Endothelial cell of hepatic sinusoid (primary cell): ENCODE measurements at regions not wholly inside any gene's neighbourhood (a gene's known extent, or its start where the extent isn't known, plus 50 kb on each side); places are given as distances from the start of the nearest gene placed in this dataset.
"Not testable (repeated sequence)": the region's sequence is repeated elsewhere in the genome, so short reads cannot be mapped to it uniquely, and the experiment has no call there.

Source experiments
- in situ Hi-C: cut with HindIII; loops from 2 replicates; pipeline ENCODE4 v1.10.0; 2017; ENCODE audit warnings: low sequenced_read_pairs

DNA sequence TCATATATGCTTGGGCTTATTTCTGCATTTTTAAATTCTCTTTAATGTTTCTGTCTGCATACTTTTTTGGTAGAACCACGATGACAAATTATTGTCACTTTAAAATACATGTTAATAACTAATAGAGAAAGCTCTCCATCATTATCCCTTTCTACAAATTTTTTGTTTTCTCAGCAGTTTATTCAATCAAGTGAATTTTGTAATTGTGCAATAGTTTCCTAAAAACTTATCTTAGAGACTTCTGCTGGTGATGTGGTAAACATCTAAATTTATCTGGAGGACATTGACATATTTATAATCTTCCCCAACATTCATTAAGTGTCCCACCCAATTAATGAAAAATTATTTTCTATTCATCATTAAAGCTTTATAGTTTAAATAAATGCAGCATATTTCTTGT lies 215.3 kb downstream of the MEX3B start:
- in situ Hi-C loops: no loop called here

DNA sequence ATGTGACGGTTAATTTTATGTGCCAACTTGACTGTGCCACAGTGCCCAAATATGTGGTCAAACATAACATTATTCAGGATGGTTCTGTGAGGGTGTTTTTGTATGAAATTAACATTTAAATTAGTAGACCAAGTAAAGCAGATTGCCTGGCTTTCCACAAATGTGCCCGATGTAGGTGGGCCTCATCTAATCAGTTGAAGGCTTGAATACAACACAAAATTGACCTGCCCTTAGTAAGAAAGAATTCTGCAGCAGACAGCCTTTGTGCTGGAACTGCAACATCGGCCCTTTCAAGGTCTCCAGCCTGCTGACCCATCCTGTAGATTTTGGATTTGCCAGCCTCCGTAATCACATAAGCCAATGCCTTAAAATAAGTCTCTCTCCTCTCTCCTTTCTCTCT lies 215.9 kb downstream of the MEX3B start:
- in situ Hi-C loops: no loop called here

DNA sequence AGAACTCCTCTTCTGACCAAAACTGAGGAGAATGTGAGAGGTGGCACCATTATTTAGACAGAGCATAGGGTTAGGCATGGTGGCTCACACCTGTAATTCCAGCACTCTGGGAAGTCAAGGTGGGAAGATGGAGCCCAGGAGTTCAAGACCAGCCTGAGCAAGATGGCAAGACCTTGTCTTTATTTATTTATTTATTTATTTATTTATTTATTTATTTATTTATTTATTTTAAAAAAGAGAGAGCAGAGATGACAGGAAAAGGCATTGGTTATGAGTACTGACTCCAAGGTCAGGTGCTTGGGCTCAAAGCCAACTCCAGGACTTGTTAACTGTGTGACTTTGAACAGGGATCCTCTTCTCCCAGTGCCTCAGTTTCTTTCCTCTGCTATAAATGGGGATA lies 217.7 kb downstream of the MEX3B start:
- in situ Hi-C loops: no loop called here

DNA sequence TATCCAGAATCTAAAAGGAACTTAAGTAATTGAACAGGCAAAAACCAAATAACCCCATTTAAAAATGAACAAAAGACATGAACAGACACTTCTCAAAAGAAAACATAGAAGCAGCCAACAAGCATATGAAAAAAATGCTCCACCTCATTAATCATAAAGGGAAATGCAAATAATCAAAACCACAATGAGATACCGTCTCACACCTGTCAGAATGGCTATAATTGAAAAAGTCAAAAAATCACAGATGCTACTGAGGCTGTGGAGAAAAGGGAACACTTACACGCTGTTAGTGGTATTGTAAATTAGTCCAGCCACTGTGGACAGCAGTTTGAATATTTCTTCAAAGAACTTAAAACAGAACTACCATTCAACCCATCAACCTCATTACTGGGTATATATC lies 220.7 kb downstream of the MEX3B start:
- in situ Hi-C loops: no loop called here

DNA sequence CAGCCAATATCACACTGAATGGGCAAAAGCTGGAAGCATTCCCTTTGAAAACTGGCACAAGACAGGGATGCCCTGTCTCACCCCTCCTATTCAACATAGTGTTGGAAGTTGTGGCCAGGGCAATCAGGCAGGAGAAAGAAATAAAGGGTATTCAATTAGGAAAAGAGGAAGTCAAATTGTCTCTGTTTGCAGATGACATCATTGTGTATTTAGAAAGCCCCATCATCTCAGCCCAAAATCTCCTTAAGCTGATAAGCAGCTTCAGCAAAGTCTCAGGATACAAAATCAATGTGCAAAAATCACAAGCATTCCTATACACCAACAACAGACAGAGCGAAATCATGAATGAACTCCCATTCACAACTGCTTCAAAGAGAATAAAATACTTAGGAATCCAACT lies 223.2 kb downstream of the MEX3B start:
- in situ Hi-C loops: not testable (repeated sequence)

DNA sequence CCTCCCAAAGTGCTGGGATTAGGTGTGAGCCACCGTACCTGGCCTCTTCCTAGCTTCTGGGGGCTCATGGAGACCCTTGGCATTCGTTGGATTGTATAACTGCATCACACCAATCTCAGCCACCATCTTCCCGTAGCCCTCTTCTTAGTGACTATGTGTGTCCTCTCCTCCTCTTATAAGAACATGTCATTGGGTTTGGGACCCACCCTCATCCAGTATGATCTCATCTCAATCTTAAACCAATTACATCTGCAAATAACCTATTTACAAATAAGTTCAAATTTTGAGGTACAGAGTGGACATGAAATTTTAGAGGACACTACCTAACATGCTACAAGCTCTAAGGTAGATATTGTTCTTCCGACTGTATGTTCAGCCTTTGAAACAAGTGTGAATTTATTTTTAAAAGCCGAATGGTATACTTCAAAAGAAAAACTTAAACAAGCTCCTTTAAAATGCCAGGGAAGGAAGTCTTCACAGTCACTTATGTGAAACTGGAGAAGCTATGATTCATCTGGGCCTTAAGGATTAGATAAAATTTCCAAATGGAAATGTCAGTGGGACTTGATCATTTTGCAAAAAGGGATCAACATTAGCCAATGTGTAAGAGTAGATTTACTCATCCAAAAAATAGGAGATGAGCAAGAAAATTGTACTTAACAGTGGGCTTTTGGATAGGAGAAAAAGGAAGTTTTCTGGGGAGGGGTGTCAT lies 225.7 kb downstream of the MEX3B start:
- in situ Hi-C loops: no loop called here

DNA sequence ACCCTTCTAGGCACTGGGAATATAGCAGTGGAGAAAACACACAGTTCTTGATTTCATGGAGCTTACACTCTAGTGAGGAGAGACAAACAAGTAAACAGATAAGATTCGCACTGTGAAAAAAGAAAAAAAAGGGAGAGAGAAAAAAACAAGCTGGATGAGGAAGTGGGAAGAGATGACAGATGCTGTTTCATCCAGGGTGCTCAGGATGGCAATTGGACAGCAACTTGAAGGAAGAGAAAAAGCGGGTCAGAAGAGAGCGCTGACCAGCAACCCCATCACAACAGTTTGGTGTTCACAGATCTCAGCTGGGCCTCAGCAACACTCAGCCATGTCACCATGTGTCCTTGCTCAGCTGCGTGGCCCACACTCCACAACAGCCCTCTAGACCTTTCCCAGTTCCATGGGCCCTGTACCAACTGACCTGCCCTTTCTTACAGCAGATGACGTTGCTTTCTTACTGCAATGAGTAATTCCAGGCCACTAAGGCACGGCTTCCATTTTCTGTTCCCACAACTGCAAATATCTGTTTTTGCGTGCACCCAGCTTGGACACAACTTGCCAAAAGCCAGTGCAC lies 230.8 kb downstream of the MEX3B start:
- in situ Hi-C loops: no loop called here

DNA sequence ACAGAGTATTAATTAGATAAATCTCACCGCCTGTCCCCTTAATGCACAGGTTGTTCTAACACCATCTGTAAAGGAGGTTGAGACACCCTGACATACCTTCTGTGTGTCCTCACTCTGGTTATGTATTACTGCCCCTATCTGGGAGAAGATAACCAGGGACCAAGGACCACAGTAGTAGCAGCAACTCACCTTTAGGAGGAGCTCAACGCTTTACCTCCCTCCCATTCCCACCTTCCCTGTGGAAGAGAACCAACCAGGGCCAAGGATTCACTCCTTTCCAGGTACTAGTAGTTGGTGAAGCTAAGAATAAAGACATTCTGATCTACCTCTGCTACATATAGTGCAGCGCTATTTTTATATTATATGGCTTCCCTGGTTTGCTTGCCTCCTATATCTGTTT lies 232.6 kb downstream of the MEX3B start:
- in situ Hi-C loops: no loop called here

DNA sequence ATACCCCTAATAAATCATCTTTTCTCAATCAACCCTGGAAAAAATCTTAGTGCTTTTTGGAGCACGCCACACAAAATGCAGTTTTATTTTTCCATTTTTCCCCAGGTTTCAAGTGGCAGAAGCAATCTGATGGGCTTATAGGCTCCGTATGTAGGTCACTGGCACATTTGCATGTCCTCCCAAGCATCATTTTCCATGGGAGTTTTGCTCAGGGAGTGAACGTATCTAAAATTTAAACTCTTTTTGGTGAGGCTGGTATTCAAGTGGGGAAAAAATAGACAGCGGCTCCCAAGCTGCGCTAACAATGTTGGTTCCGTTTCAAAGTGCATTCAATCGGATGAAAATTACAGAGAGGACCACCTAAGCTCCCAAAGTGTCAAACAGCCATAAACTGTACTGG lies 233.4 kb downstream of the MEX3B start:
- in situ Hi-C loops: no loop called here

DNA sequence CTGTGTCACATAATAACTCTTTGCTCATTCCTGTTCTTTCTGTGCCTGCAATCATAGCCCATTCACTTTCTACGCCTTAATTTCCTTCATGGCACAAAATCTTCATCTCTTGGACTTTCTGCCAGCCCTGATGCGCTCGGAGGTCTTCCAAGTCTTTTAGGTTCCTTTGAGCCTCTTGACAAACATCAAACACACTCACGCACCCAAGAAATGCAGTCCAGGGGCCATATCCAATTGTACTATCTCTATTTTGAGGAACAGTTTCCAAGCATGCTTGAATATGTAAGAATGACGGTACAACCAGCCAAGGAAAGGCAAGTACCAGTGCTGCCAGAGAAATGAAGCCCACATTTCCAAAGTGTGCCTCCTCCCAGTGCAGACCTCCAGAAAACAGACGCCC lies 234.1 kb downstream of the MEX3B start:
- in situ Hi-C loops: no loop called here

DNA sequence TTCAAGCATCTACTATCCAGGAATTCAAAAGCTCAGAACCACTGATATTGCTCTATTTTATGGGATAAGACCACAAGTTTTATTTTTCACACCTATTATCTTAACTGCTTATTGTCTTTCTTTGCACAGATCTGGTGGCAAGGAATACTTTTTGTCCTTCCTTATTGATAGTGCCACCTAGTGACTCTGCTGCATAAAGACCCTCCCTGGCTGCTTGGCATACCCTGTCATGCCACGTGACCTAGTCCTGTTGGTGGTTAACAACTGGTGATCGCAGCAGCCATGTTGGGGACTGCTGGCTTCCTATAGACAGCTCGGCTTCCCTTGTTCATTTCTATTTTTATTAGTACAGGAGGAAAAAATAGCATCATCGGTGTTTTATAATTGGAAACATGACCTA lies 236.3 kb downstream of the MEX3B start:
- in situ Hi-C loops: no loop called here

DNA sequence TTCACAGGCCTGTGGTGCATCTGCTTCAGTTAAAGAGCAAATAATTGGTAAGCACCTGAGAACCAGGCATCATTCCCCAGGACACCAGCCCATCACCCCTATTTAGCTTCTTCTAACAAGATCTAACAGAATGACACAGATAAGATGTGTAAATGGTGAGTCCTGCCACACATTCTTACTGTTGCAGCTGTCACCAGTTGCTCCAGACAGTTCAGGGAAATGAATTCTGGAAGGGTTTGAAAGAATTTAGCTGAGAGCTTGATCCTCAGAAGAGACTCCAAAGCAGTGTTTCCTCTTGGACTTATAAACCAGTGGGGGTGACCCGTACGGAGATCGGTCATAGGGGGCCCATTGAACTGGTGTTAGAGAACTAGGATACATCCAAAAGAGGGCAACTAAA lies 238.0 kb downstream of the MEX3B start:
- in situ Hi-C loops: no loop called here

DNA sequence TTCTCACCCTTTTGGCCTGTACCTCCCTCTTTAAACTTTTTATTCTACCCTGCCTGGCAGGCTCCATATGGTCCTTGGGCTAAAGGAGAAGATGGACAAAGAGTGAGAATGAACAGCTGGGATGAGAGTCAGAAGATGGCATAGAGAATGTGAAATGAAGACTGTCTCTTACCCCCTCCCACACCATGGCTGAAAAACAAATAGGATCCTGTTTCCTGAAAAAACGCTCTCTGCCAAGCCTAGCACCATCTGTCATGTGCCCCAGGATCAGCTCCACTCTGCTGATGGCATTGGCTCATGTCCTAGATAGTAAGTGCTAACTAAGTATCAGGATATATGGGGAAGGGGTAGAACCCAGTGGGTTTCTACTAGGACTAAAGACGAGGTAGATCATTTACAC lies 238.6 kb downstream of the MEX3B start:
- in situ Hi-C loops: no loop called here

DNA sequence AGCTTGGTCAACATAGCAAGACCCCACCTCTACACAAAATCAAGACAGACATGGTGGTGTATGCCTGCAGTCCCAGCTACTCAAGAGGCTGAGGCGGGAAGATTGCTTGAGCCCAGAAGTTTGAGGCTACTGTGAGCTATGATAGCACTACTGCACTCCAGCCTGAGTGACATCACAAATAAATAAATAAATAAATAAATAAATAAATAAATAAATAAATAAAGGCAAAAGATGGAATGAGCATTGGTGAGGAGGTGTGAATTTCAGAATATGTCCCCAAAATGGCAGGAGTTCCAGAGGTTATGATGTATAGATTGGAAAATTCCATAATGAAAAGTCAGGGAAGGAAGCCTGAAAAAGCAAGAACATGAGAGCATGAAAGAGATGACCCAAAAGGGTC lies 249.9 kb downstream of the MEX3B start:
- in situ Hi-C loops: no loop called here

DNA sequence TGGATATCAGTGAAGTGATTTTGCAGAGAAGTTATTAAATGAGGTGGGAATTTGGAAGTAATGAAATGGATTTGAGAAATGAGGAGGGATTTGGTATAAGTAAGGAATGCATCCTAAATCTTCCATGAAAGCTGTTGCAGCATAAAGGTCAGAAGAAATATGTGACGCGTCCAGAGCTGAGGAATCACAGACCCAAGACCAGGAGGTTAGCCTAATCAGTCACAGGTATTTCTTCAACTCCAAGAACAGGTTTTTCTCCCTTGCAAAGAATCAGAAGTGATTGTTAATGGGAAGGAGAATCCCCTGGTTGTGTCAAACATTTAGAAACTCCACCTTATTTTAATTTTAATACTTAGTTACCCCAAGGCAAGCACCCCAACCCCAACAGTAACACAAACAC lies 253.2 kb downstream of the MEX3B start:
- in situ Hi-C loops: no loop called here

DNA sequence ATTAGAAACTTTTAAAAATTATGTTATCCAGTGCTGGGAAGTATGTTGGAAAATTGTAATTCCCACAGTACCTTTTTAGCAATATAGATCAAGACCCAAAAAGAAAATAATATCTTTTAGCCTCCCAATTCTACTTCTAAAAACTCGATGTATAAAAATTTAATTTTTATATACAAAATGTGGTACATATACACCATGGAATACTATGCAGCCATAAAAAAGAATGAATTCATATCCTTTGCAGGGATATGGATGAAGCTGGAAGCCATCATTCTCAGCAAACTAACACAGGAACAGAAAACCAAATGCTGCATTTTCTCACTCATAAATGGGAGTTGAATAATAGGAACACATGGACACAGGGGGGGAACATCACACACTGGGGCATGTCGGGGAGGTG lies 254.5 kb downstream of the MEX3B start:
- in situ Hi-C loops: not testable (repeated sequence)

DNA sequence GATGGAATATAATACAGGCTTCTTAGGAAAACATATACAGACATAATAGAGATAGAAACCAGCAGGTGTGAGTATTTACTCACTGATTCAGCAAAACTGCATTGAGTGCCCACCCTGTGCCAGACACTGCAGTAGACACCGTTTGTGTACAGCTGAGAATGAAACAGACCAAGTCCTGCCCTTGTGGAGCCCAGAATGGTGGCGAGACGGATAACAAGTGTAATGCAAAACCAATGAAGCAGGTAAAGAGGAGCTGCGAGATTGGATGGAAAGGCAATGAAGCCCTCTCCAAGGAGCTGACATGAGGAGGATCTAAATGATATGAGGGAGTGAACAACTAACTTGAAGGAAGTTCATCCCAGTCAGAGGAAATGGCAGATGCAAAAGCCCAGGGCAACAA lies 256.4 kb downstream of the MEX3B start:
- in situ Hi-C loops: loop anchor here (5.0 kb wide), 1 partner anchor 102 kb away; no protein-coding TSS in a partner anchor

DNA sequence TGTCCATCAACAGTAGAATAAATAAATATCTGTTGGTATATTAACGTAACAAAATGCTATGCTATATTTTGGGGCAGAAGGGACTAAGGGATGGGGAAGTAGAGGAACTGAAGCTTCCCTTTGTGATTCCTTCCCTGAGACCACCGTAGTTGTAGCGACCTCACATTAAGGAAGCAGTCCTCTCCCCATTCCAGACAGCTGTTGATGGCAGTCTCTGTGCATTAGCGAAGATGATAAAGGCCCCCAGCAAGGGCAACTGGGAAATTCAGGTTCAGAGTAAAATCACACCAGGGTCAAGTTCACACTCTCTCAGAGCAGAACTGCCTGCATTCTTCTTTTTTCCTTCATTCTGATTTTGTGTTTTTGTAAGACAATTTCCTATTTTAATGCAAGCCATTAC lies 259.0 kb downstream of the MEX3B start:
- in situ Hi-C loops: loop anchor here (5.0 kb wide), 1 partner anchor 99 kb away; no protein-coding TSS in a partner anchor

DNA sequence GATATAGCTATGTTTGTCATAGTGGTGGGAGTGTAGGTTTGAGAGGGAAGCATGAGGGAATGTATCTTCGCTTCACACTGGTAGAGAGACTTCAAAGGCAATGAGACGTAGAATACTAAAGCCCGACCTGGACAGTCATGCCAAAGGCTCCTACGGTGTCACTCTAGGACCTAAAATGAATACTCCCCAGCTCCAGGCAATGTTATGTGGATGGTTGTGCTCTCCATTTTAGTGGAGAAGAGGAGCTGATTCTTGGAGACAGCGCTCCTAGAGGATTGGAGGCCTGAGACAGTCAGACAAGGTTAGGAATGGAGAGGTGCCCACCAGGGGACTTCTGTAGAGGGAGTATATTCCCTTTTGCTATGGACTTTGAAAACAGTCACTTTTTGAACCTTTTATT lies 260.1 kb downstream of the MEX3B start:
- in situ Hi-C loops: loop anchor here (5.0 kb wide), 1 partner anchor 98 kb away; no protein-coding TSS in a partner anchor

DNA sequence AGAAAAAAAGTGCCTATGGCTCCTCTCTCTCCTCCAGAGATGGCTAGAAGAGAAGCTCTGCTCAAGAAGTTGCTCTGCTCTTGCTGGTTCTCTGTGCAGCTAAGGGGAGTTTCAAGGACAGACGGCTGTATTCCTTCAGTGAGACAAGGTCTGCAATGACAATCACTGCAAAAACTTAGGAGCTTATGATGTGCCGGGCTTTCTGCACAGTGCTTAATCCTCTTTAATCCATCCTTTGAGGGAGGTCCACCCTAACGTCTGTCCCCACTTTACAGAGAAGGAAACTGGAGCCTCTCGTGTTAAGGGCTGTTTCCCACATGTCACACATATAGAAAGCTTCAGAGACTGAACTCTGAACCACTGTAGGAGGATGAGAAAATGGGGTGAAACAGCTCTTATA lies 260.6 kb downstream of the MEX3B start:
- in situ Hi-C loops: loop anchor here (5.0 kb wide), 1 partner anchor 98 kb away; no protein-coding TSS in a partner anchor

DNA sequence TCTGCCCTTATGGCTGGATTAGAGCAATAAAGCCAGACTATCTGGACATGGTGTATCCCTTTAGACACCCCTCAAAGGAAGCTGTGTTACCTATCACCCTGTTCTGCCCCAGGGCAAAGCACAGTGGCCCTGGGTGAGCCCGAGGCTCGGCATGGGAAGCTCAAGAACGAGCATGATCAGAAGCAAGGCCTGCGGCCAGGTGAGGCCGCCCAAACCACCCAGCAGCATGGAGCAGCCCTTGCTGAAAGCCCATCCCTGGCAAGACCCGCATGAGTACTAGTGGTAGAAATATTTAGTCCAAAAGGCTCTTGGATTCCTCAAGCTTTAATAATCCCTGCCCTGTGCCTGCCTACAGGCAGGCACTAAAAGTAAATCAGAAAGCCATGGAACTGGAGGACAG lies 261.1 kb downstream of the MEX3B start:
- in situ Hi-C loops: loop anchor here (5.0 kb wide), 1 partner anchor 97 kb away; no protein-coding TSS in a partner anchor

DNA sequence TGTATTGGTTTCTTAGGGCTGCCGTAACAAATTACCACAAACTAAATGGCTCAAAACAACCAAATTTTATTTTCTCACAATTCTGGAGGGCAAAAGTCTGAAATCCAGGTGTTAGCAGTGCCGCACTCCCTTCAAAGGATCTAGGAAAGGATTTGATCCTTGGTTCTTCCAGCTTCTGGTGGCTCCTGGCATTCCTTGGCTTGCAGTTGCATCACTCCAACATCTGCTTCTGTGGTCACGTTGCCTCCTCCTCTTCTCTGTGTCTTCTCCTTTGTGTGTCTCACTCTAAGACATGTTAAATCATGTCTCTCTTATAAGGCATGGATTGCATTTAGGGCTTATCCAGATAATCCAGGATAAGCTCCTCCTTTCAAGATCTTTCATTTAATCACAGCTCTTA lies 262.2 kb downstream of the MEX3B start:
- in situ Hi-C loops: no loop called here

DNA sequence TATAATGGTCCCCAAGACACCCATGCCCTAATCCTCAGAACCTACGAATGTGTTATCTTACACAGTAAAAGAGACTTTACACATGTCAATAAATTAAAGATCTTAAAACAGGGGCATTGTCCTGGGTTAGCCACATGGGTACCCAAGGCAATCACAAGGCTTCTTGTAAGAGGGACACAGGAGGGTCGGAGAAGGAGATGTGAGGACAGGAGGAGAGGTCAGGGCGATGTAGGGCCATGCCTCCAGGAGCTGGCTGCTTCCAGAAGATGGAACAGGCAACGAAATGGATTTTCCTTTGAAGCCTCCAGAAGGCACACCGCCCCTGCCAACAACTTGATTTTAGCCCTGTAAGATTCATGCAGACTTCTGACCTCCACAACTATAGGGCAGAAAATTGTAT lies 262.7 kb downstream of the MEX3B start:
- in situ Hi-C loops: no loop called here
